ENCODE measurements at regions not wholly inside any gene's neighbourhood (a gene's known extent, or its start where the extent isn't known, plus 50 kb on each side); places are given as distances from the start of the nearest gene placed in this dataset.

- Histone ChIP-seq H3K27ac (ENCODE audit: low read depth in 1 of 2, low read length in 1 of 2) (peak overlapping the region in 1 of 2 donors; percentile 85), H3K4me3 (no peak overlapping the region), H3K9ac (ENCODE audit: insufficient read depth in 1 of 2, low read length in 2 of 2) (peak overlapping the region in 1 of 2 donors; percentile 54), H3K27me3 (ENCODE audit: control insufficient read depth in 3 of 3, insufficient read depth in 3 of 3, low read length in 2 of 3) (peaks cover 0 to 3% (median 0%) of the 10 kb centered on the region in 3 donors), H3K4me1 (ENCODE audit: control insufficient read depth in 5 of 5, insufficient read depth in 5 of 5, low read length in 5 of 5) (peaks cover 0 to 6% (median 5%) of the 10 kb centered on the region in 5 donors), H3K9me3 (ENCODE audit: control insufficient read depth in 4 of 4, insufficient read depth in 3 of 4, low read length in 3 of 4) (no peaks in the 10 kb centered on the region), H3K36me3 (ENCODE audit: control insufficient read depth in 4 of 4, insufficient read depth in 4 of 4, low read length in 4 of 4) (no peaks in the 10 kb centered on the region)
- WGBS, 2 donors, result 38 to 52% methylated on average over 13 of the region's 13 CpGs
- ATAC-seq (ENCODE audit: insufficient read depth, low FRiP score) (peak; percentile 37), DNase-seq (peak; percentile 49 to 72 (median 54))
- TF ChIP-seq, protein P1, sequence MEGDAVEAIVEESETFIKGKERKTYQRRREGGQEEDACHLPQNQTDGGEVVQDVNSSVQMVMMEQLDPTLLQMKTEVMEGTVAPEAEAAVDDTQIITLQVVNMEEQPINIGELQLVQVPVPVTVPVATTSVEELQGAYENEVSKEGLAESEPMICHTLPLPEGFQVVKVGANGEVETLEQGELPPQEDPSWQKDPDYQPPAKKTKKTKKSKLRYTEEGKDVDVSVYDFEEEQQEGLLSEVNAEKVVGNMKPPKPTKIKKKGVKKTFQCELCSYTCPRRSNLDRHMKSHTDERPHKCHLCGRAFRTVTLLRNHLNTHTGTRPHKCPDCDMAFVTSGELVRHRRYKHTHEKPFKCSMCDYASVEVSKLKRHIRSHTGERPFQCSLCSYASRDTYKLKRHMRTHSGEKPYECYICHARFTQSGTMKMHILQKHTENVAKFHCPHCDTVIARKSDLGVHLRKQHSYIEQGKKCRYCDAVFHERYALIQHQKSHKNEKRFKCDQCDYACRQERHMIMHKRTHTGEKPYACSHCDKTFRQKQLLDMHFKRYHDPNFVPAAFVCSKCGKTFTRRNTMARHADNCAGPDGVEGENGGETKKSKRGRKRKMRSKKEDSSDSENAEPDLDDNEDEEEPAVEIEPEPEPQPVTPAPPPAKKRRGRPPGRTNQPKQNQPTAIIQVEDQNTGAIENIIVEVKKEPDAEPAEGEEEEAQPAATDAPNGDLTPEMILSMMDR (IDR thresholded peaks at IDR 0.05; ENCODE audit: control extremely low read depth, extremely low read depth), result no peak
Observed at GRCh38 chr1:8259498-8260290, 58.2 kb upstream of the SLC45A1 start.

GRCh38 chr1:8257621-8258020, 60.3 kb upstream of the SLC45A1 start:
- TF ChIP-seq, protein P1 (IDR thresholded peaks at IDR 0.05; ENCODE audit: control extremely low read depth, extremely low read depth), result no peak
- Histone ChIP-seq H3K27me3 (ENCODE audit: control insufficient read depth in 3 of 3, insufficient read depth in 3 of 3, low read length in 2 of 3) (peaks cover 0 to 3% (median 0%) of the 10 kb centered on the region in 3 donors), H3K36me3 (ENCODE audit: control insufficient read depth in 4 of 4, insufficient read depth in 4 of 4, low read length in 4 of 4) (no peaks in the 10 kb centered on the region), H3K4me1 (ENCODE audit: control insufficient read depth in 5 of 5, insufficient read depth in 5 of 5, low read length in 5 of 5) (peaks cover 0 to 6% (median 0%) of the 10 kb centered on the region in 5 donors), H3K9me3 (ENCODE audit: control insufficient read depth in 4 of 4, insufficient read depth in 3 of 4, low read length in 3 of 4) (no peaks in the 10 kb centered on the region), H3K27ac (ENCODE audit: low read depth in 1 of 2, low read length in 1 of 2) (peak overlapping the region in 1 of 2 donors; percentile 2), H3K9ac (ENCODE audit: insufficient read depth in 1 of 2, low read length in 2 of 2) (no peak overlapping the region), H3K4me3 (no peak overlapping the region)
- WGBS, 2 donors, result 92 to 94% methylated on average over 7 of the region's 7 CpGs
- no peak for ATAC-seq (ENCODE audit: insufficient read depth, low FRiP score)
- no peak for DNase-seq

DNA sequence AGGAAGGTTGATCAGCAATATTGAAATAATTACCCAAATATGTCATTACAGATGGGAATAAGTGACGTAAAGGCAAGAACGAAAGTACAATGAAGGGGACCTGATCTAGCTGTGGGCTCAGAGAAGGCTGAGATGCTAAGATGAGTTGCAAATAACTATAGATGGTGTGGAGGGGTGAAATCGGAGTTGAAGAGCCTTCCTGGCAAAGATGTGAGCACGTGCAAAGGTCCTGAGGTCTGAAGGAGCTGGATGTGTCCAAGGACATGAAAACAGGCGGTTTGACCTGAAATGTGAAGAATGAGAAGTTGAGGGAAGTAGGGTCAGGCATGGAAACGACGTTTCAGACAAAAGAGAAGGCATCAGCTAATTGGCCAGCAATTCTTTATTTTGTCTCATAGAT, 61.6 kb upstream of the SLC45A1 start:
- H3K9me3 ChIP-seq (ENCODE audit: control insufficient read depth in 4 of 4, insufficient read depth in 3 of 4, low read length in 3 of 4), result no peaks in the 10 kb centered on the region
- H3K36me3 ChIP-seq (ENCODE audit: control insufficient read depth in 4 of 4, insufficient read depth in 4 of 4, low read length in 4 of 4), result no peaks in the 10 kb centered on the region
- DNase-seq (no peak), ATAC-seq (ENCODE audit: insufficient read depth, low FRiP score) (no peak)
- TF ChIP-seq, protein P1 (IDR thresholded peaks at IDR 0.05; ENCODE audit: control extremely low read depth, extremely low read depth), result no peak
- no peak overlapping the region for H3K9ac ChIP-seq (ENCODE audit: insufficient read depth in 1 of 2, low read length in 2 of 2)
- H3K27me3 ChIP-seq (ENCODE audit: control insufficient read depth in 3 of 3, insufficient read depth in 3 of 3, low read length in 2 of 3), result peaks cover 0 to 3% (median 0%) of the 10 kb centered on the region in 3 donors
- H3K27ac ChIP-seq (ENCODE audit: low read depth in 1 of 2, low read length in 1 of 2), result no peak overlapping the region
- H3K4me1 ChIP-seq (ENCODE audit: control insufficient read depth in 5 of 5, insufficient read depth in 5 of 5, low read length in 5 of 5), result peaks cover 0 to 6% (median 0%) of the 10 kb centered on the region in 5 donors
- WGBS, 2 donors, result 95 to 96% methylated on average over 7 of the region's 7 CpGs
- H3K4me3 ChIP-seq, result no peak overlapping the region
